ENCODE measurements at regions not wholly inside any gene's neighbourhood (a gene's known extent, or its start where the extent isn't known, plus 50 kb on each side); places are given as distances from the start of the nearest gene placed in this dataset.
"Not testable (repeated sequence)": the region's sequence is repeated elsewhere in the genome, so short reads cannot be mapped to it uniquely, and the experiment has no call there.

GRCh38 chr9:82052081-82052480 is 63.5 kb downstream of the SPATA31D1 start:
- no peak for DNase-seq (ENCODE audit: low spot score)
- no peaks in the 10 kb centered on the region for H3K36me3 ChIP-seq (ENCODE audit: insufficient read depth, low read length, poor library complexity, severe bottlenecking)
- intact Hi-C loops (cut with micrococcal nuclease; ENCODE audit: unreplicated experiment) = no loop called here
- no peaks in the 10 kb centered on the region for H3K4me1 ChIP-seq (ENCODE audit: insufficient read depth, low read length, poor library complexity, severe bottlenecking)
- H3K27ac ChIP-seq (ENCODE audit: low read depth, low read length, poor library complexity, severe bottlenecking) = no peak overlapping the region
- no TSS peak for BruUV-seq (replicated peaks)
- H3K9me3 ChIP-seq (ENCODE audit: low read depth, low read length, poor library complexity, severe bottlenecking) = no peaks in the 10 kb centered on the region
- CTCF ChIA-PET = no interaction called here
- H3K27me3 ChIP-seq (replicated peaks; ENCODE audit: insufficient read depth, low read depth, low read length, poor library complexity) = no peaks in the 10 kb centered on the region
- H3K4me3 ChIP-seq (ENCODE audit: low read depth, low read length, poor library complexity, severe bottlenecking) = no peak overlapping the region
- POLR2A ChIA-PET (ENCODE audit: low non-redundant PET) = no interaction called here
- TF ChIP-seq CTCF (conservative IDR thresholded peaks at IDR 0.05; ENCODE audit: low read depth, low read length) = no peak
- TF ChIP-seq EZH2 (IDR thresholded peaks at IDR 0.05; ENCODE audit: borderline replicate concordance, low read depth, low read length, poor library complexity, severe bottlenecking) = no peak

- no peak for DNase-seq (ENCODE audit: low spot score)
- Histone ChIP-seq H3K36me3 (ENCODE audit: insufficient read depth, low read length, poor library complexity, severe bottlenecking) (no peaks in the 10 kb centered on the region), H3K9me3 (ENCODE audit: low read depth, low read length, poor library complexity, severe bottlenecking) (no peaks in the 10 kb centered on the region), H3K27me3 (replicated peaks; ENCODE audit: insufficient read depth, low read depth, low read length, poor library complexity) (no peaks in the 10 kb centered on the region), H3K27ac (ENCODE audit: low read depth, low read length, poor library complexity, severe bottlenecking) (no peak overlapping the region), H3K4me3 (ENCODE audit: low read depth, low read length, poor library complexity, severe bottlenecking) (no peak overlapping the region), H3K4me1 (ENCODE audit: insufficient read depth, low read length, poor library complexity, severe bottlenecking) (no peaks in the 10 kb centered on the region)
- intact Hi-C loops (cut with micrococcal nuclease; ENCODE audit: unreplicated experiment) = no loop called here
- POLR2A ChIA-PET (ENCODE audit: low non-redundant PET) = no interaction called here
- TF ChIP-seq CTCF (conservative IDR thresholded peaks at IDR 0.05; ENCODE audit: low read depth, low read length) (no peak), EZH2 (IDR thresholded peaks at IDR 0.05; ENCODE audit: borderline replicate concordance, low read depth, low read length, poor library complexity, severe bottlenecking) (no peak)
- CTCF ChIA-PET = no interaction called here
- BruUV-seq (replicated peaks) = no TSS peak
These were observed 65.9 kb downstream of the SPATA31D1 start for GRCh38 chr9:82054264-82055015.

- ChIA-PET CTCF (no interaction called here), POLR2A (ENCODE audit: low non-redundant PET) (no interaction called here)
- no peak for DNase-seq (ENCODE audit: low spot score)
- BruUV-seq (replicated peaks) = no TSS peak
- intact Hi-C loops (cut with micrococcal nuclease; ENCODE audit: unreplicated experiment) = no loop called here
- TF ChIP-seq EZH2 (IDR thresholded peaks at IDR 0.05; ENCODE audit: borderline replicate concordance, low read depth, low read length, poor library complexity, severe bottlenecking) (no peak), CTCF (conservative IDR thresholded peaks at IDR 0.05; ENCODE audit: low read depth, low read length) (no peak)
- Histone ChIP-seq H3K9me3 (ENCODE audit: low read depth, low read length, poor library complexity, severe bottlenecking) (no peaks in the 10 kb centered on the region), H3K27ac (ENCODE audit: low read depth, low read length, poor library complexity, severe bottlenecking) (no peak overlapping the region), H3K4me1 (ENCODE audit: insufficient read depth, low read length, poor library complexity, severe bottlenecking) (no peaks in the 10 kb centered on the region), H3K4me3 (ENCODE audit: low read depth, low read length, poor library complexity, severe bottlenecking) (no peak overlapping the region), H3K27me3 (replicated peaks; ENCODE audit: insufficient read depth, low read depth, low read length, poor library complexity) (no peaks in the 10 kb centered on the region), H3K36me3 (ENCODE audit: insufficient read depth, low read length, poor library complexity, severe bottlenecking) (no peaks in the 10 kb centered on the region)
These were observed 69.2 kb downstream of the SPATA31D1 start for GRCh38 chr9:82057805-82058204.

- BruUV-seq (replicated peaks); CTCF ChIA-PET; H3K36me3 ChIP-seq (ENCODE audit: insufficient read depth, low read length, poor library complexity, severe bottlenecking); H3K4me3 ChIP-seq (ENCODE audit: low read depth, low read length, poor library complexity, severe bottlenecking); H3K27ac ChIP-seq (ENCODE audit: low read depth, low read length, poor library complexity, severe bottlenecking); H3K27me3 ChIP-seq (replicated peaks; ENCODE audit: insufficient read depth, low read depth, low read length, poor library complexity); POLR2A ChIA-PET (ENCODE audit: low non-redundant PET); H3K4me1 ChIP-seq (ENCODE audit: insufficient read depth, low read length, poor library complexity, severe bottlenecking); DNase-seq (ENCODE audit: low spot score); intact Hi-C loops (cut with micrococcal nuclease; ENCODE audit: unreplicated experiment); H3K9me3 ChIP-seq (ENCODE audit: low read depth, low read length, poor library complexity, severe bottlenecking): not testable (repeated sequence)
These were observed 73.2 kb downstream of the SPATA31D1 start for GRCh38 chr9:82061801-82062200.

All from A673 (cell line).